HG03159 (cell line): ENCODE measurements at regions not wholly inside any gene's neighbourhood (a gene's known extent, or its start where the extent isn't known, plus 50 kb on each side); places are given as distances from the start of the nearest gene placed in this dataset.
"Not testable (repeated sequence)": the region's sequence is repeated elsewhere in the genome, so short reads cannot be mapped to it uniquely, and the experiment has no call there.

Experiments used
- ATAC-seq: cut with Tn5 transposase; IDR thresholded peaks from one replicate; pipeline ENCODE4 v1.9.1; 2021; ENCODE audit warnings: mild to moderate bottlenecking, moderate library complexity; ENCODE audit not compliant: unreplicated experiment

GRCh38 chr5:92380069-92380770, 997.1 kb upstream of the ARRDC3 start:
- ATAC-seq, result no peak

DNA sequence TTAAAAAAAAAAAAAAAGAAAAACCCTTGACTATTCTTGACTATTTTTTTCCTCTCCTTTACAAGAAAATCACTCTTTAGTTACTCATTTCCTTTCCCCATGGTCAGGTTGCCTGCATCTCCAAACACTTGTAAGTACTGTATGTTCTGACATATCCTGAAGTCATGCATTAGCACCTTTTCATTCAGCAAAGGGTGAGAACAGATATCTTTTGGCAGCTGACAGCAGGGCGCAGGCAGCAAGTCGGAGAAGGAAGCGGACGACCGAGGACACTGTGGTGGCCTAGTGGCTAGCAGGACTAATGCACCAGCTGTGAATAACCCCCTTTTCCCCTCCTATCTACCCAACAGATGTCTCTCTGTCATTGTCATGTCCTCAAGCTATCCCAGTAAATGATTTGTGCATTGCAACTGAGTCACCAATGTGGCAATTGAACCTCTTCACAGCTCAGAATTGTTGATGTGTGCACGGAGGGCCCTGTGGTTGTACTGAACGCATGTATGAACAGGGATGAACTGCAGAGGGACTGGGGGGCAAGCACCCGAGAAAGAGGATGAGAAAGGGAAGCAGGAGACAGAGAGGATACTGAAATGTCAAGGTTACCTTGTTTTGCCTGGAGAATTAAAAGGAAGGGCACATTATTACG, 996.0 kb upstream of the ARRDC3 start:
- ATAC-seq, result no peak

DNA sequence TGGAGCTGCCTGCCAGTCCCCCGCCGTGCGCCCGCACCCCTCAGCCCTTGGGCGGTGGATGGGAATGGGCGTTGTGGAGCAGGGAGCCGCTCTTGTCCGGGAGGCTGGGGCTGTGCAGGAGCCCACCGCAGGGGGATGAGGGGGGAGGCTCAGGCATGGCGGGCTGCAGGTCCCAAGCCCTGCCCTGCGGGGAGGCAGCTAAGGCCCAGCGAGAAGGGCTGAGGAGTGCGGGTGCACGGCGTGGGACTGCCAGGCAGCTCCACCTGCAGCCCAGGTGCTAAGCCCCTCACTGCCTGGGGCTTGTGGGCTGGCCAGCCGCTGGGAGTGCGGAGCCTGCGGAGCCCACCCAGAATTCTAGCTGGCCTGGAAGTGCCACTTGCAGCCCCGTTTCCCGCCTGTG, 991.7 kb upstream of the ARRDC3 start:
- ATAC-seq, result no peak

GRCh38 chr5:92372766-92373165, 989.6 kb upstream of the ARRDC3 start:
- no peak for ATAC-seq

GRCh38 chr5:92371889-92372235, 988.7 kb upstream of the ARRDC3 start:
- no peak for ATAC-seq

- ATAC-seq, result no peak
These were observed 988.2 kb upstream of the ARRDC3 start for GRCh38 chr5:92371171-92371888.

GRCh38 chr5:92370032-92370431, 986.9 kb upstream of the ARRDC3 start:
- ATAC-seq, result no peak

GRCh38 chr5:92369587-92369986, 986.5 kb upstream of the ARRDC3 start:
- no peak for ATAC-seq

GRCh38 chr5:92364986-92365550, 982.0 kb upstream of the ARRDC3 start:
- no peak for ATAC-seq

DNA sequence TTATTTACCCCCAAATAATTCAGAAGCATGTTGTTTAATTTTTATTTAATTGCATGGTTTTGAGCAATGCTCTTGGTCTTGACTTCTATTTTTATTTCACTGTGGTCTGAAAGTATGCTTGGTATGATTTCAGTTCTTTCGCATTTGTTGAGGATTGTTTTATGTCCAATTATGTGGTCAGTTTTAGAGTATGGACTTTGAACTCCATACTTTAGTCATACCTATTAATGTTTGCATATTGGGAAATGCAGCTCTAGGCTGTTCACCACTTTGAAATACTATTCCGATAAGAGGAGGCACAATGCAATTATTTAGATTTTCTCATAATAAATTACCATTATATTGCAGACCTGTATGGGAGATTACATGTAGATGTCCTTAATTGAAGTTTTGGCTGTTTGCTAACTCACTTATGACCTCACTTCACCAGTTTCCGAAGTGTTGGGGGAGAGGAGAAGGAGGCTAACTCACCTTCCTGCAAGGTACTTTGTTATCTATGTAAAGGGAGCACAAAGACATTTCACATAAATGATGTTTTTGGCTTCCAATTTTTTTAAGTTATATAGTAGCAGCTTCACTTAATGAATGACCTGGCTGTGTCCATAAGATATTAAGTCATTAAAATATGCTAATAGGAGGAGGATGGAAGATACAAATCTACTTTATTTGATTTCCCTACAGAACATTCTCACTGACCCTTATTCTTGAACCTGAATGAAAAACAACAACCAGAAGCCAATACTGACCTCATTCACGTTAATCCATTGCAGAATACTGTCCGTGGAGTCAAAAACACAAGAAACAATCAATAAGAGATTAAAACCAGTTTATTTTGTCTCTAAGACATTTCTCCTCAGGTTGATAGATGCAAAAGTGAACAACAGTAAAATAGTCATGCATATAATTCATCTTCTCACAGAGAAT, 970.3 kb upstream of the ARRDC3 start:
- no peak for ATAC-seq

GRCh38 chr5:92337772-92338234, 954.7 kb upstream of the ARRDC3 start:
- ATAC-seq, result no peak

- no peak for ATAC-seq
These were observed 948.9 kb upstream of the ARRDC3 start for GRCh38 chr5:92332039-92332438.

- ATAC-seq, result no peak
These were observed 947.2 kb upstream of the ARRDC3 start for GRCh38 chr5:92330365-92330764.

DNA sequence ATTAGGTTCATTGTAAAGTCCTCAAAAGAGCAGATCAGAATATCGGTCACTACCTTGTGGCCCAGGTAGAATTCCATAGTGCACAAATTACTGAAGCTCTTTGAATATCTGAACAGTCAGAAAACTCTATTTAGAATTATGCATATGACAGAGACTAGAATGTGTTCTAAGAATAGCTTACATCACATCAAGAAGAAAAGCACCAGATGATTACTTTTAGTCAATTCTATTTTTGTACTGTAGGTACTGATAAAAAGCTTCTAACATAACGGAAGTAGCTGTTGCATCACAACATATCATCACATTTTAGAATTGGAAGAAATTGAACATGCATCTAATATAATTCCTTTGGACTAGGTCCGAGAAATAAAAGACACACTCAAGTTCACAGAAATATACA, 946.6 kb upstream of the ARRDC3 start:
- no peak for ATAC-seq

- ATAC-seq, result no peak
These were observed 945.6 kb upstream of the ARRDC3 start for GRCh38 chr5:92328584-92329259.

GRCh38 chr5:92320446-92320845, 937.3 kb upstream of the ARRDC3 start:
- no peak for ATAC-seq

- ATAC-seq, result no peak
These were observed 930.3 kb upstream of the ARRDC3 start for GRCh38 chr5:92313385-92313784.

- ATAC-seq, result no peak
These were observed 926.3 kb upstream of the ARRDC3 start for GRCh38 chr5:92309336-92309991.

GRCh38 chr5:92308679-92309078, 925.6 kb upstream of the ARRDC3 start:
- ATAC-seq, result no peak

- ATAC-seq, result not testable (repeated sequence)
These were observed 919.2 kb upstream of the ARRDC3 start for GRCh38 chr5:92302356-92302755.
